CD14-positive monocyte (primary cell): ENCODE measurements at regions not wholly inside any gene's neighbourhood (a gene's known extent, or its start where the extent isn't known, plus 50 kb on each side); places are given as distances from the start of the nearest gene placed in this dataset.

Experiments used
- DNase-seq, 3 donors: peaks; one replicate each; pipeline ENCODE4 v3.0.0-alpha.2; 2011 to 2022
- H2AFZ ChIP-seq: 2 replicates; pipeline ENCODE4 v1.6.0; 2012; ENCODE audit warnings: mild to moderate bottlenecking, low read depth, low read length, inconsistent platforms; ENCODE audit not compliant: insufficient read depth, poor library complexity, severe bottlenecking
- H3K27ac ChIP-seq, 2 donors: 1 replicate in 1 of 2; 2 replicates in 1 of 2; pipeline ENCODE4 v1.5.1; 2012 to 2013; ENCODE audit warnings: low read length in 2 of 2, control low read depth in 1 of 2, inconsistent platforms in 1 of 2, low read depth in 1 of 2, mild to moderate bottlenecking in 1 of 2
- H3K27me3 ChIP-seq, 2 donors: one replicate each; pipeline versions ENCODE4 v1.6.0 to v1.6.1; 2011 to 2013; ENCODE audit warnings: low read length in 2 of 2; ENCODE audit not compliant: control insufficient read depth in 2 of 2, insufficient read depth in 2 of 2
- H3K36me3 ChIP-seq, 2 donors: replicated peaks in 1 of 2; 1 replicate in 1 of 2; 2 replicates in 1 of 2; pipeline versions ENCODE4 v1.5.1 to v1.6.1; 2012 to 2013; ENCODE audit warnings: low read length in 2 of 2, control low read depth in 1 of 2, inconsistent platforms in 1 of 2, mild to moderate bottlenecking in 1 of 2; ENCODE audit not compliant: insufficient read depth in 2 of 2, control insufficient read depth in 1 of 2
- H3K4me1 ChIP-seq, 2 donors: 1 replicate in 1 of 2; 2 replicates in 1 of 2; pipeline versions ENCODE4 v1.5.1 to v1.6.1; 2012 to 2013; ENCODE audit warnings: low read length in 2 of 2, control low read depth in 1 of 2, inconsistent platforms in 1 of 2, mild to moderate bottlenecking in 1 of 2, moderate library complexity in 1 of 2; ENCODE audit not compliant: insufficient read depth in 2 of 2, control insufficient read depth in 1 of 2
- H3K4me2 ChIP-seq: replicated peaks from 2 replicates; pipeline ENCODE3; 2012; ENCODE audit warnings: low read length, moderate library complexity, mild to moderate bottlenecking; ENCODE audit not compliant: poor library complexity, severe bottlenecking; ENCODE audit errors: extremely low read depth
- H3K4me3 ChIP-seq, 3 experiments: fragments of 200-600 bp in 1 of 3; sonication (generic) in 1 of 3; replicated peaks in 1 of 3; 1 replicate in 2 of 3; 2 replicates in 1 of 3; pipeline ENCODE4 v1.5.1; 2011 to 2013; ENCODE audit warnings: low read length in 3 of 3, mild to moderate bottlenecking in 3 of 3, control low read depth in 2 of 3, low read depth in 2 of 3, inconsistent platforms in 1 of 3, moderate library complexity in 1 of 3
- H3K79me2 ChIP-seq: 2 replicates; pipeline ENCODE4 v1.6.0; 2012; ENCODE audit warnings: mild to moderate bottlenecking, control low read depth, inconsistent platforms, low read length, moderate library complexity; ENCODE audit not compliant: insufficient read depth
- H3K9ac ChIP-seq: 2 replicates; pipeline ENCODE4 v1.6.0; 2017; ENCODE audit warnings: low read length, mild to moderate bottlenecking; ENCODE audit not compliant: insufficient read depth, poor library complexity, severe bottlenecking
- H3K9me3 ChIP-seq, 2 donors: replicated peaks in 1 of 2; 1 replicate in 1 of 2; 2 replicates in 1 of 2; pipeline versions ENCODE4 v1.5.1 to v1.6.1; 2012 to 2013; ENCODE audit warnings: low read length in 2 of 2, control low read depth in 1 of 2; ENCODE audit not compliant: control insufficient read depth in 1 of 2, insufficient read depth in 1 of 2
- H4K20me1 ChIP-seq: 2 replicates; pipeline ENCODE4 v1.6.0; 2012; ENCODE audit warnings: mild to moderate bottlenecking, low read length, control low read depth, moderate library complexity; ENCODE audit not compliant: insufficient read depth
- H3K27ac Mint-ChIP-seq, 7 donors: one replicate each; pipeline ENCODE4 v1.8.0; 2020; ENCODE audit warnings: mild to moderate bottlenecking in 7 of 7, mixed read lengths in 7 of 7, moderate library complexity in 6 of 7, inconsistent platforms in 2 of 7
- H3K27me3 Mint-ChIP-seq, 3 donors: one replicate each; pipeline ENCODE4 v1.8.0; 2021 to 2022; ENCODE audit warnings: low read depth in 3 of 3, mild to moderate bottlenecking in 3 of 3, mixed read lengths in 3 of 3, moderate library complexity in 3 of 3, inconsistent platforms in 1 of 3
- H3K36me3 Mint-ChIP-seq, 2 donors: one replicate each; pipeline ENCODE4 v1.8.0; 2020; ENCODE audit warnings: mixed read lengths in 2 of 2, inconsistent platforms in 1 of 2, mild to moderate bottlenecking in 1 of 2
- H3K4me1 Mint-ChIP-seq: one replicate; pipeline ENCODE4 v1.8.0; 2020; ENCODE audit warnings: mild to moderate bottlenecking, mixed read lengths
- H3K4me3 Mint-ChIP-seq, 2 donors: one replicate each; pipeline ENCODE4 v1.8.0; 2020; ENCODE audit warnings: mild to moderate bottlenecking in 2 of 2, mixed read lengths in 2 of 2, moderate library complexity in 1 of 2
- H3K9me3 Mint-ChIP-seq, 7 donors: one replicate each; pipeline ENCODE4 v1.8.0; 2020 to 2022; ENCODE audit warnings: mixed read lengths in 7 of 7, mild to moderate bottlenecking in 6 of 7, moderate library complexity in 6 of 7, inconsistent platforms in 2 of 7
- CTCF ChIP-seq: fragments of 200-600 bp; IDR thresholded peaks from one replicate; pipeline ENCODE4 v1.8.0; 2022; ENCODE audit warnings: antibody characterized with exemption, mild to moderate bottlenecking
- WGBS: methylation state at CpG from one replicate; pipeline ENCODE4 v1.1.5; 2013; ENCODE audit warnings: missing lambda C conversion rate; ENCODE audit not compliant: insufficient coverage; 5-methylcytosine and 5-hydroxymethylcytosine counted together
- intact Hi-C, 2 donors: fragments of 100-400 bp; cut with micrococcal nuclease; formaldehyde crosslinking; loops; one replicate each; pipeline versions ENCODE4 v1.15.0 to v1.15.1; 2023

- intact Hi-C loops: no loop called here
- no peaks in the 10 kb centered on the region for H3K36me3 ChIP-seq
- H3K4me1 ChIP-seq: no peaks in the 10 kb centered on the region
- H2AFZ ChIP-seq: no peak overlapping the region
- H3K79me2 ChIP-seq: no peaks in the 10 kb centered on the region
- no peaks in the 10 kb centered on the region for H3K9me3 ChIP-seq
- H3K36me3 Mint-ChIP-seq: no peaks in the 10 kb centered on the region
- DNase-seq: no peak
- H3K4me3 Mint-ChIP-seq: no peak overlapping the region
- H3K9ac ChIP-seq: no peak overlapping the region
- no peak overlapping the region for H3K4me3 ChIP-seq
- H3K4me1 Mint-ChIP-seq: no peaks in the 10 kb centered on the region
- no peaks in the 10 kb centered on the region for H4K20me1 ChIP-seq
- H3K27me3 Mint-ChIP-seq: peaks cover 0 to 7% (median 4%) of the 10 kb centered on the region in 3 donors
- WGBS: 94% methylated on average over 3 of the region's 3 CpGs
- TF ChIP-seq CTCF: no peak
- no peaks in the 10 kb centered on the region for H3K27me3 ChIP-seq
- no peak overlapping the region for H3K27ac ChIP-seq
- H3K9me3 Mint-ChIP-seq: peaks cover 0 to 2% (median 0%) of the 10 kb centered on the region in 7 donors
- no peak overlapping the region for H3K4me2 ChIP-seq
- no peak overlapping the region for H3K27ac Mint-ChIP-seq
Observed at GRCh38 chr1:38102636-38103035, 56.0 kb upstream of the POU3F1 start.

GRCh38 chr1:38101037-38101785 is 54.6 kb upstream of the POU3F1 start:
- no peak overlapping the region for H3K27ac ChIP-seq
- peaks cover 0 to 1% (median 0%) of the 10 kb centered on the region in 7 donors for H3K9me3 Mint-ChIP-seq
- H3K36me3 ChIP-seq: no peaks in the 10 kb centered on the region
- H3K36me3 Mint-ChIP-seq: no peaks in the 10 kb centered on the region
- DNase-seq: no peak
- H3K27me3 Mint-ChIP-seq: peaks cover 0 to 5% (median 4%) of the 10 kb centered on the region in 3 donors
- no peak overlapping the region for H3K9ac ChIP-seq
- no peak overlapping the region for H3K4me2 ChIP-seq
- H3K9me3 ChIP-seq: no peaks in the 10 kb centered on the region
- H3K27me3 ChIP-seq: no peaks in the 10 kb centered on the region
- no peaks in the 10 kb centered on the region for H4K20me1 ChIP-seq
- H2AFZ ChIP-seq: no peak overlapping the region
- H3K4me1 Mint-ChIP-seq: no peaks in the 10 kb centered on the region
- H3K4me1 ChIP-seq: no peaks in the 10 kb centered on the region
- no peak overlapping the region for H3K27ac Mint-ChIP-seq
- intact Hi-C loops: no loop called here
- no peaks in the 10 kb centered on the region for H3K79me2 ChIP-seq
- H3K4me3 ChIP-seq: no peak overlapping the region
- no peak for TF ChIP-seq CTCF
- WGBS: 93% methylated on average over 2 of the region's 8 CpGs
- no peak overlapping the region for H3K4me3 Mint-ChIP-seq
